CD4-positive, alpha-beta T cell (primary cell): ENCODE measurements at regions not wholly inside any gene's neighbourhood (a gene's known extent, or its start where the extent isn't known, plus 50 kb on each side); places are given as distances from the start of the nearest gene placed in this dataset.

Source experiments
- ATAC-seq: fragments of 200-7000 bp; cut with Tn5 transposase; one replicate; pipeline ENCODE4 v1.10.0; 2022; ENCODE audit warnings: mild to moderate bottlenecking; ENCODE audit not compliant: poor library complexity
- CTCF ChIA-PET: fragments of 350-600 bp; sonication (Branson Sonifier 250); formaldehyde crosslinking; loops from one replicate; lab custom pipeline; 2021; ENCODE audit warnings: antibody characterized with exemption, inconsistent platforms; lab: Charles Lee
- POLR2A ChIA-PET: fragments of 350-600 bp; sonication (Branson Sonifier 250); formaldehyde crosslinking; loops from one replicate; lab custom pipeline; 2021; ENCODE audit warnings: antibody characterized with exemption, inconsistent platforms; lab: Charles Lee
- DNase-seq, 14 experiments: peaks; one replicate each; pipeline ENCODE4 v3.0.0-alpha.2; 2013 to 2020; ENCODE audit warnings: mixed read lengths in 2 of 14
- H3K27ac ChIP-seq, 2 donors: one replicate each; pipeline versions ENCODE4 v1.5.1 to v1.7.0; 2013; ENCODE audit warnings: low read length in 2 of 2, low read depth in 1 of 2, mild to moderate bottlenecking in 1 of 2
- H3K27me3 ChIP-seq, 2 experiments: 1 replicate in 1 of 2; 2 replicates in 1 of 2; pipeline versions ENCODE4 v1.6.1 to v1.7.0; 2013; ENCODE audit warnings: low read length in 2 of 2, control low read depth in 1 of 2, mild to moderate bottlenecking in 1 of 2, moderate library complexity in 1 of 2; ENCODE audit not compliant: insufficient read depth in 2 of 2, control insufficient read depth in 1 of 2
- H3K36me3 ChIP-seq: one replicate; pipeline ENCODE4 v1.6.1; 2013; ENCODE audit warnings: low read length, control low read depth; ENCODE audit not compliant: insufficient read depth
- H3K4me1 ChIP-seq: one replicate; pipeline ENCODE4 v1.6.1; 2013; ENCODE audit warnings: low read length, control low read depth; ENCODE audit not compliant: insufficient read depth
- H3K4me3 ChIP-seq: one replicate; pipeline ENCODE4 v1.5.1; 2013; ENCODE audit warnings: mild to moderate bottlenecking, low read length, moderate library complexity
- H3K9me3 ChIP-seq, 2 experiments: 1 replicate in 1 of 2; 2 replicates in 1 of 2; pipeline versions ENCODE4 v1.6.1 to v1.7.0; 2013; ENCODE audit warnings: low read length in 2 of 2, mild to moderate bottlenecking in 2 of 2, control low read depth in 1 of 2, moderate library complexity in 1 of 2; ENCODE audit not compliant: control insufficient read depth in 1 of 2, insufficient read depth in 1 of 2
- H3K27ac Mint-ChIP-seq: one replicate; pipeline ENCODE4 v1.8.0; 2020; ENCODE audit warnings: mixed read lengths
- H3K27me3 Mint-ChIP-seq: one replicate; pipeline ENCODE4 v1.8.0; 2021; ENCODE audit warnings: mixed read lengths
- H3K36me3 Mint-ChIP-seq: one replicate; pipeline ENCODE4 v1.8.0; 2021; ENCODE audit warnings: low read depth, mixed read lengths
- H3K4me1 Mint-ChIP-seq: one replicate; pipeline ENCODE4 v1.8.0; 2021; ENCODE audit warnings: low read depth, mixed read lengths
- H3K4me3 Mint-ChIP-seq: one replicate; pipeline ENCODE4 v1.8.0; 2020; ENCODE audit warnings: mild to moderate bottlenecking, mixed read lengths
- H3K9me3 Mint-ChIP-seq: one replicate; pipeline ENCODE4 v1.8.0; 2020; ENCODE audit warnings: mixed read lengths
- intact Hi-C, 2 experiments: fragments of 100-400 bp; cut with DNase I in 1 of 2; cut with micrococcal nuclease in 1 of 2; formaldehyde crosslinking; loops; one replicate each; pipeline versions ENCODE4 v1.15.1 to v1.9.0; 2023 to 2025; cut with DNase I, micrococcal nuclease
- TF ChIP-seq, protein P1 (sequence below): fragments of 200-600 bp; IDR thresholded peaks from one replicate; pipeline ENCODE4 v1.8.0; 2022; ENCODE audit warnings: antibody characterized with exemption, mild to moderate bottlenecking

DNA sequence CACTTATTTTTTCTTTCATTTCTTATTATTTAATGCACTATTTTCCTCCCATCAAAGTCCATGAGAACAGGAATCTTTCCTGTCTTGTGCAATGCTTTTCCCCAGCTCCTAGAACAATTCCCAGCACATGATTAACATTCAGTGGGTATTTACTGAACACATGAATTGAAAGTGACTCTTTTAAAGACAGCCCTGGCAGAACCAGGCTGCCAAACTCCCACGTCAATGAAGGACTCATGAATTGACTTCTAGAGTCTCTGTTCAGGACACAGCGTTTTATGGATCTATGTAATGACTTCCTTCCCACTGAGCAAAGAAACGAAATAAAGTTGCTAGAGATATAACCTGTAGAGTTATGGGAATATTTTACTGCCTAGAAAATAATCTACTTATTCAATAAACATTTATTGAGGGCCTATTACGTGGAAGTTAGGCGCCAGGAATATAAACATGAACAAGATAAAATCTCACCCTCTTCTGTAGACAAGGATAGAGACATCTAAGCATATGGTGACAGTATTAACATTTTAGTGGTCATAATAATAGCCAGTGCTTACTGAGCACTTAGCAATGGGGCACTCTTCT is 485.9 kb upstream of the KLF4 start:
- no peaks in the 10 kb centered on the region for H3K27me3 ChIP-seq
- no peak overlapping the region for H3K4me3 ChIP-seq
- intact Hi-C loops: no loop called here
- Mint-ChIP-seq H3K27me3 (no peaks in the 10 kb centered on the region), H3K36me3 (no peaks in the 10 kb centered on the region), H3K9me3 (no peaks in the 10 kb centered on the region), H3K4me1 (no peaks in the 10 kb centered on the region), H3K4me3 (no peak overlapping the region), H3K27ac (no peak overlapping the region)
- H3K4me1 ChIP-seq: no peaks in the 10 kb centered on the region
- no peak for ATAC-seq
- peaks cover 0 to 3% of the 10 kb centered on the region in 2 experiments for H3K9me3 ChIP-seq
- TF ChIP-seq, protein P1, sequence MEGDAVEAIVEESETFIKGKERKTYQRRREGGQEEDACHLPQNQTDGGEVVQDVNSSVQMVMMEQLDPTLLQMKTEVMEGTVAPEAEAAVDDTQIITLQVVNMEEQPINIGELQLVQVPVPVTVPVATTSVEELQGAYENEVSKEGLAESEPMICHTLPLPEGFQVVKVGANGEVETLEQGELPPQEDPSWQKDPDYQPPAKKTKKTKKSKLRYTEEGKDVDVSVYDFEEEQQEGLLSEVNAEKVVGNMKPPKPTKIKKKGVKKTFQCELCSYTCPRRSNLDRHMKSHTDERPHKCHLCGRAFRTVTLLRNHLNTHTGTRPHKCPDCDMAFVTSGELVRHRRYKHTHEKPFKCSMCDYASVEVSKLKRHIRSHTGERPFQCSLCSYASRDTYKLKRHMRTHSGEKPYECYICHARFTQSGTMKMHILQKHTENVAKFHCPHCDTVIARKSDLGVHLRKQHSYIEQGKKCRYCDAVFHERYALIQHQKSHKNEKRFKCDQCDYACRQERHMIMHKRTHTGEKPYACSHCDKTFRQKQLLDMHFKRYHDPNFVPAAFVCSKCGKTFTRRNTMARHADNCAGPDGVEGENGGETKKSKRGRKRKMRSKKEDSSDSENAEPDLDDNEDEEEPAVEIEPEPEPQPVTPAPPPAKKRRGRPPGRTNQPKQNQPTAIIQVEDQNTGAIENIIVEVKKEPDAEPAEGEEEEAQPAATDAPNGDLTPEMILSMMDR: no peak
- no peak overlapping the region for H3K27ac ChIP-seq
- ChIA-PET POLR2A (no interaction called here), CTCF (no interaction called here)
- no peak for DNase-seq
- H3K36me3 ChIP-seq: no peaks in the 10 kb centered on the region

DNA sequence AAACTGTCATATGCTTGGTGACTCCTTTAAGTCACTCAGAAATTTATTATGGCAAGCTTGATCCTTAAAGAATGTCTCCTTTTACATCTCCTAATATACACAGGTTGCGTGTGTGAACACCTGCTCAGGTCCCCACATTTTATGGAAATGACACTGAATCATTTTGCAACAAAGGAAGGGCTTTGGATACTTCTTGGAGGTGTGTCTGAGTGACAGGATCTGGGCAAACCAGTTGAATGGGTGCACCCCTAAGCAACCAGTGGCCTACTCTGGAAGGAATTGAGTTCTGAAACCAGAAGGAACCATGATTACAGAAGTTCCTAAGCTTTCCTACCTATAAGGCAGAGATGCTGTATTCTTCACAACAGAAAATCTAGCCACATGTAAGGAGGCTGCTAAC is 483.9 kb upstream of the KLF4 start:
- no peak overlapping the region for H3K27ac Mint-ChIP-seq
- H3K4me1 Mint-ChIP-seq: no peaks in the 10 kb centered on the region
- ATAC-seq (no peak), DNase-seq (no peak)
- H3K4me3 Mint-ChIP-seq: no peak overlapping the region
- POLR2A ChIA-PET: no interaction called here
- Histone ChIP-seq H3K27ac (no peak overlapping the region), H3K36me3 (no peaks in the 10 kb centered on the region), H3K9me3 (peaks cover 0 to 3% of the 10 kb centered on the region in 2 experiments), H3K4me1 (no peaks in the 10 kb centered on the region), H3K27me3 (no peaks in the 10 kb centered on the region), H3K4me3 (no peak overlapping the region)
- H3K9me3 Mint-ChIP-seq: no peaks in the 10 kb centered on the region
- intact Hi-C loops: no loop called here
- TF ChIP-seq, protein P1: no peak
- no peaks in the 10 kb centered on the region for H3K36me3 Mint-ChIP-seq
- H3K27me3 Mint-ChIP-seq: no peaks in the 10 kb centered on the region
- CTCF ChIA-PET: no interaction called here

DNA sequence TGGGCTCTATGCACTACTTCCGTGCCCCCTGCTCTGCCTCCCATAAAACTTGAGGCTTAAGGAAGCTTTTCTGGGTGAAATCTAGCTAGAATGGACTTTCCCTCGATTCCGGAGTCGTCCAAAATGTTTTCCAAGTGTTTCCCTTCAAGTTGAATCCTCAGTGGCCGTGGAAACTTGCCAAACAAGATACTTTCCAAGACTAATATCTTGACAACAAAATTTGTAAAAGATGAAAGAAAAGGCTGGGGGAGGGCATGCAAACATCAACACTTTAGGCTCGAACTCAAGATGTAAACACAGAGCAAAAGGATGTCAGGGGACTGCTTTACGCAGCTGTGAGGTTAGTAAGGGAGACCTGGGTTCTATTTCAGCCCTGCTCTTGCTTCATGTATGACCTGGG is 482.8 kb upstream of the KLF4 start:
- no peaks in the 10 kb centered on the region for H3K36me3 Mint-ChIP-seq
- no peak overlapping the region for H3K27ac Mint-ChIP-seq
- POLR2A ChIA-PET: no interaction called here
- no peak for ATAC-seq
- no peaks in the 10 kb centered on the region for H3K4me1 Mint-ChIP-seq
- Histone ChIP-seq H3K9me3 (peaks cover 0 to 3% of the 10 kb centered on the region in 2 experiments), H3K27me3 (no peaks in the 10 kb centered on the region), H3K27ac (no peak overlapping the region), H3K4me3 (no peak overlapping the region), H3K36me3 (no peaks in the 10 kb centered on the region), H3K4me1 (no peaks in the 10 kb centered on the region)
- H3K27me3 Mint-ChIP-seq: no peaks in the 10 kb centered on the region
- intact Hi-C loops: no loop called here
- DNase-seq: no peak
- CTCF ChIA-PET: no interaction called here
- TF ChIP-seq, protein P1: no peak
- H3K4me3 Mint-ChIP-seq: no peak overlapping the region
- no peaks in the 10 kb centered on the region for H3K9me3 Mint-ChIP-seq
